DOHH2 (cell line): ENCODE measurements at regions not wholly inside any gene's neighbourhood (a gene's known extent, or its start where the extent isn't known, plus 50 kb on each side); places are given as distances from the start of the nearest gene placed in this dataset.

Experiments used
- EZH2phosphoT487 ChIP-seq: fragments of 200-600 bp; sonication (generic); IDR thresholded peaks from 2 replicates; pipeline ENCODE4 v1.6.1; 2017; ENCODE audit warnings: borderline replicate concordance, mild to moderate bottlenecking, antibody characterized with exemption, low read length, moderate library complexity, mixed read lengths
- TF ChIP-seq, protein P1 (sequence below): fragments of 200-600 bp; sonication (generic); IDR thresholded peaks from one replicate; pipeline ENCODE4 v1.5.1; 2014; ENCODE audit warnings: antibody characterized with exemption, mild to moderate bottlenecking, low read depth, low read length; ENCODE audit not compliant: poor library complexity, severe bottlenecking

DNA sequence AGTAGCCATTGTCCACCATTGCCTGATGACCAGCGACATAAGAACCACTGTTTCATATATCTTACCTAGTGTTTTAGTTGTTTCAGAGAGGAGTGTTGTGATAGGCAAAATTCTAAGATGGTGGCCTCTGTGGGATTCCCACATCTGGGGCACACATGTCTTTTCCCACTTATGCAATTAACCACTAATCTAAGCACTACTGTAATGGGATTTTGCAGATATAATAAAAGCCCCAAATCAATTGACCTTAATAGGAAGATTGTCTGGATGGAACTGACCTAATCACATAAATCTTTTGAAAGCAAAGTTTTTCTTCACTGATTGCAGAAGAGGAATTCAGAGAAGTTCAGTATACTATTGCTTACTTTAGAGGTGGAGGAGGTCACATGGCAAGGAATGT is 469.9 kb downstream of the NUP35 start:
- TF ChIP-seq, protein P1, sequence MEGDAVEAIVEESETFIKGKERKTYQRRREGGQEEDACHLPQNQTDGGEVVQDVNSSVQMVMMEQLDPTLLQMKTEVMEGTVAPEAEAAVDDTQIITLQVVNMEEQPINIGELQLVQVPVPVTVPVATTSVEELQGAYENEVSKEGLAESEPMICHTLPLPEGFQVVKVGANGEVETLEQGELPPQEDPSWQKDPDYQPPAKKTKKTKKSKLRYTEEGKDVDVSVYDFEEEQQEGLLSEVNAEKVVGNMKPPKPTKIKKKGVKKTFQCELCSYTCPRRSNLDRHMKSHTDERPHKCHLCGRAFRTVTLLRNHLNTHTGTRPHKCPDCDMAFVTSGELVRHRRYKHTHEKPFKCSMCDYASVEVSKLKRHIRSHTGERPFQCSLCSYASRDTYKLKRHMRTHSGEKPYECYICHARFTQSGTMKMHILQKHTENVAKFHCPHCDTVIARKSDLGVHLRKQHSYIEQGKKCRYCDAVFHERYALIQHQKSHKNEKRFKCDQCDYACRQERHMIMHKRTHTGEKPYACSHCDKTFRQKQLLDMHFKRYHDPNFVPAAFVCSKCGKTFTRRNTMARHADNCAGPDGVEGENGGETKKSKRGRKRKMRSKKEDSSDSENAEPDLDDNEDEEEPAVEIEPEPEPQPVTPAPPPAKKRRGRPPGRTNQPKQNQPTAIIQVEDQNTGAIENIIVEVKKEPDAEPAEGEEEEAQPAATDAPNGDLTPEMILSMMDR: no peak
- TF ChIP-seq EZH2phosphoT487: no peak
